GM12872 (cell line): ENCODE measurements at regions not wholly inside any gene's neighbourhood (a gene's known extent, or its start where the extent isn't known, plus 50 kb on each side); places are given as distances from the start of the nearest gene placed in this dataset.
A peak's percentile ranks its signal among the peaks of the same experiment; 100 is the strongest.

Experiments used
- CTCF ChIP-seq: IDR thresholded peaks from 3 replicates; pipeline ENCODE4 v1.5.1; 2011; ENCODE audit warnings: low read depth, mild to moderate bottlenecking, low read length, moderate library complexity; ENCODE audit not compliant: insufficient read depth

GRCh38 chr12:76678992-76679391, 84.9 kb upstream of the ZDHHC17 start:
- TF ChIP-seq CTCF = no peak

DNA sequence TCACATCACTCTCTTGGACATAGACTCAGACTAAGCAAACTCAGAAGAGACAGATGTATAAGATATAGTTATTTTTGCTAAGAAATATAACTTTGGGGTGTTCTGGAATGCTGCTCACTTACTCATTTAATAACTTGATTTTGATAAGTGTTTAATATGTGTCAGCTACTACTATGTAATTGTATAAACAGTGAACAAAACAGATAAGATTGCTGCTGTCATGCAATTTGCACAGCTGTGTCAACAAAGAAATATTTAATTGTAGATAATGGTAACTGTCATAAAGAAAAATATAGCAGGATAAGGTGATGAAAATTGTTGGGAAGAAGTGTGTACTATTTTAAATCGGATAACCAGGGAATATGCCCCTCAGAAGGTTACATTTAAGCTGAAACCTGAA, 84.1 kb upstream of the ZDHHC17 start:
- TF ChIP-seq CTCF = no peak

- TF ChIP-seq CTCF = no peak
Observed at GRCh38 chr12:76680940-76681339, 83.0 kb upstream of the ZDHHC17 start.

- TF ChIP-seq CTCF = no peak
Observed at GRCh38 chr12:76685246-76685678, 78.7 kb upstream of the ZDHHC17 start.

DNA sequence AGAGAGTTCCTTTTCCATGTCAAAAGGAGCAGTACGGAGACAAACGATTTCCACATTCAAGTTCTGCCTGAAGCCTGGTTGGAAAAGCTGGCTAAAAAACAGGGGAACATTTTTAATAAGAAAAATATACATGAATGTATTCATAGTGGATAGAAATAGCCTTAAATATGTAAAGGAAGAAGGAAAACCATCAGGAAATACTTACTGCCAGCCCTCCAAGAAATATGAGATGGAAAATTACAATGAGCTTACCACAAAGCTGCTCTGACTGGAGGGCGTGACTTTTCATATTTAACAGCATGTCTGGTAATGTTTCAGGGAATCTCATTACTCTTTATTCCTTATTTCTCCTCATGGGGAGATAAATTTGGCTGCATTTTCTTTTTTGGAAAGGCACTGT, 75.9 kb upstream of the ZDHHC17 start:
- TF ChIP-seq CTCF = no peak

DNA sequence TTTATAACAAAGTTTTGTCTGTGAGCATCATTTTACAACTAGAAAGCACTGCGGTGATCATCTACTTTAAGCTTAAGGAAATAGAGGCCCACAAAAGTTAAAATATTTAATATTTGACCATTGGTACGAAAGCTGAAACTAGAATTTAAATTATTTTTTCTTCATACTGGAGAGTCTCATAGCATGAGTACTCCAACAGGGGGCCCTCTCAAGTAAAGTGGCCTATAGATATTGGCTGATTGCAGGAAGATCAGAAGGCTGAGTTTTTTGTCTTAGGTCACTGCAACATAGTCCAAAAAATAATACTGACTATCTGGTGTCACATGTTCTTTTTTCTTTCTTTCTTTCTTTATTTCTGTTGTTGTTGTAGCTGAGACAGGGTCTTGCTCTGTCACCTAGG, 75.3 kb upstream of the ZDHHC17 start:
- TF ChIP-seq CTCF = peak; percentile 41

DNA sequence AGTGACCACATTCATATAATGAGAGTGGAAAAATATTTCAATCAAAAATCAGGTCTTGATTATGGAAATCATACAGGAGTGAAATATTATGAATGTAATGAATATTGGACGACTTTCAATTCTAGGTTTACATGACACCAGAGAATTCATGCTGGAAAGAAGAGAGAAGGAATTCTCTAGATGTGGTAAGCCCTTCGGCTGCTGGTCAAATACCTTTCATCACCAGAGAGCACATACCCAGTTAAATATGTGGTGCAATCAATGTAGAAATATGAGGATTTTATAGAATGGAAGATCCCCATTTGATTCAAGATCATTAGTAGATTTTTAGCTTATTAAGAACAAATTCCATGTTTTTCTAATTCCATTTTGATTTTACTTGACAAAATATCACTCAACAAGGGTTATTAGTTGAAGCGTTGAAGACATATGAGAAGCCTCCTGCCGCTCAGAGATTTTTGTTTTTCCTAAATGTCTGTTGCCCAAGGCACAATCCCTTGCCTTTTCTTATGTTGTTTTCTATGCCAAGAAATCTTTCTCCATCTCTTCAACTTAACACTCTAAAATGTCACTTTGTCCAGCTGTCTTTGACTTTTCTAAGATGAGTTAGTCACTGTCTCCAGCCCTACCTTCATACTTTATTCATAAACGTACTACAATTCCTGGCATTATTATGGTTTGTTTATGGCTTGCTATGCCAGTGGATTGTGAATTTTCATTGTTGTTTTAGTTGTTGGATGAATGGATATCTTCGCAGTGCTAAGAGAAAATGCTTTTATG, 72.8 kb upstream of the ZDHHC17 start:
- no peak for TF ChIP-seq CTCF
